AG04450 (cell line): ENCODE measurements at regions not wholly inside any gene's neighbourhood (a gene's known extent, or its start where the extent isn't known, plus 50 kb on each side); places are given as distances from the start of the nearest gene placed in this dataset.

Experiments used
- CTCF ChIA-PET: fragments of 300-600, 350-600 bp; formaldehyde crosslinking; extraction: SDS; loops from one replicate; lab custom pipeline; 2022; ENCODE audit warnings: antibody characterized with exemption, inconsistent platforms; lab: Charles Lee
- POLR2A ChIA-PET: fragments of 350-600 bp; formaldehyde crosslinking; extraction: SDS; loops from one replicate; lab custom pipeline; 2021; ENCODE audit warnings: antibody characterized with exemption, inconsistent platforms; lab: Yijun Ruan, JAX
- DNase-seq: peaks from one replicate; pipeline ENCODE4 v3.0.0-alpha.2; 2011; ENCODE audit warnings: low read depth, low spot score
- H3K27ac ChIP-seq: one replicate; pipeline ENCODE4 v1.5.1; 2012; ENCODE audit warnings: low read depth, low read length, control low read depth
- H3K27me3 ChIP-seq: one replicate; pipeline ENCODE4 v1.6.0; 2012; ENCODE audit warnings: low read length; ENCODE audit not compliant: control insufficient read depth, insufficient read depth
- H3K4me3 ChIP-seq: 2 replicates; pipeline ENCODE4 v1.5.1; 2011; ENCODE audit warnings: mild to moderate bottlenecking, low read depth, low read length, control low read depth
- H3K9me3 ChIP-seq: 2 replicates; pipeline ENCODE4 v1.5.1; 2012; ENCODE audit warnings: low read length; ENCODE audit not compliant: control insufficient read depth, insufficient read depth
- TF ChIP-seq, protein P1 (sequence below): IDR thresholded peaks from 2 replicates; pipeline ENCODE4 v1.5.1; 2011; ENCODE audit warnings: low read depth, low read length, control low read depth, inconsistent platforms

DNA sequence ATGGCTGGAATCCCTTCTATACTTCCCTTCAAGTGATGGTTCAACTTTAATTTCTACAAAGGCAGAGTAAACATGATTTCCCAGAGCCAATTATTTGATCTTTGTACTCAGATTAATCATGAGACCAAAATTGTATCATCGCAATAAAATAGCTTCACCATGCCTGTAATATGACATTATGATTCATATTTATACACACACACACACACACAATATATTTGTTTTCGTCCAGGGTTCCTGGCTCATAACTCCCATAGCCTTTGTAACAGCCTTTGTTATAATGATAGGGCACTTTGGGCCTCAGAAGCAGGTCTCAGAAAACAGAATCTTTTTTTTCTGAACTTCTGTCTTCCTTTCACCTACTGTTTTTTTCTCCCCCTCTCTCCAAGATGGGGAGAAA lies 270.6 kb downstream of the ADGRA3 start:
- POLR2A ChIA-PET = no interaction called here
- Histone ChIP-seq H3K27ac (no peak overlapping the region), H3K4me3 (no peak overlapping the region), H3K9me3 (no peaks in the 10 kb centered on the region), H3K27me3 (no peaks in the 10 kb centered on the region)
- CTCF ChIA-PET = no interaction called here
- no peak for DNase-seq
- TF ChIP-seq, protein P1, sequence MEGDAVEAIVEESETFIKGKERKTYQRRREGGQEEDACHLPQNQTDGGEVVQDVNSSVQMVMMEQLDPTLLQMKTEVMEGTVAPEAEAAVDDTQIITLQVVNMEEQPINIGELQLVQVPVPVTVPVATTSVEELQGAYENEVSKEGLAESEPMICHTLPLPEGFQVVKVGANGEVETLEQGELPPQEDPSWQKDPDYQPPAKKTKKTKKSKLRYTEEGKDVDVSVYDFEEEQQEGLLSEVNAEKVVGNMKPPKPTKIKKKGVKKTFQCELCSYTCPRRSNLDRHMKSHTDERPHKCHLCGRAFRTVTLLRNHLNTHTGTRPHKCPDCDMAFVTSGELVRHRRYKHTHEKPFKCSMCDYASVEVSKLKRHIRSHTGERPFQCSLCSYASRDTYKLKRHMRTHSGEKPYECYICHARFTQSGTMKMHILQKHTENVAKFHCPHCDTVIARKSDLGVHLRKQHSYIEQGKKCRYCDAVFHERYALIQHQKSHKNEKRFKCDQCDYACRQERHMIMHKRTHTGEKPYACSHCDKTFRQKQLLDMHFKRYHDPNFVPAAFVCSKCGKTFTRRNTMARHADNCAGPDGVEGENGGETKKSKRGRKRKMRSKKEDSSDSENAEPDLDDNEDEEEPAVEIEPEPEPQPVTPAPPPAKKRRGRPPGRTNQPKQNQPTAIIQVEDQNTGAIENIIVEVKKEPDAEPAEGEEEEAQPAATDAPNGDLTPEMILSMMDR = no peak

DNA sequence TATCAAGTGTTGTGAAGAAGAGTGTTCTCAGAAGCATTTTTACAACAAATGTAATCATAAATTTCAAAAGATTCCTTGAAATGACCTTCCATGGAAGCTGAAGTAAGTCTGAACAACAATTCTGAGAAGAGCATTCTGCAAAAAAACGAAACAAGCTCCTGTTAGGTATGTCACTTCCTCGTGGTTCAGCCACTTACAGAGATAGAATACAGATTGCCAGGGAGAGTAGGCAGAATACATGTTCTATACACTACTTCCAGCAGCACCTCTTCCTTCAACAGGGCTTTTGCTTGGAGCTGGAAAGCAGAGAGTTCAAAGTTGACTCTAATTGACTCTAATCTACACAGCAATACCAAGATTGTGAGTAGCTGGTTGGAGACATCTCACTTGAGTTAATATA lies 274.5 kb downstream of the ADGRA3 start:
- no peak for DNase-seq
- ChIA-PET CTCF (no interaction called here), POLR2A (no interaction called here)
- Histone ChIP-seq H3K27ac (no peak overlapping the region), H3K27me3 (no peaks in the 10 kb centered on the region), H3K9me3 (no peaks in the 10 kb centered on the region), H3K4me3 (no peak overlapping the region)
- TF ChIP-seq, protein P1 = no peak

DNA sequence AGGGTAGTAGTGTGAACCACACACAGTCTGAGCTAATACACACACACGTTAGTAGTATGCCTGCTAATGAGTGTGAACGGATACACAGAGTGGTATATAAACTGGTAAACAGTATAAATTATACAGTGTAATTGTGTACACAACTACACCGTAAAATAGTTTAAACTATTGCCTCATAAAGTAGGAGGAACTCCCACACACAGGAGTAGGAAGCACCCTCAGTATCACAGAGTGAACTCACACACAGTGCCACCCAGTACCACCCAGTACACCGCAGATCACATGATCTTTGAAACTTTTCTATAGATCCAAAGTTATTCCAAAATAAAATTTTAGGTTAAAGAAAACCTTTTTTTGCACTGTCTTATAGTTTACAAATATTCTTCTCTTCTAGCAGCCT lies 275.1 kb downstream of the ADGRA3 start:
- TF ChIP-seq, protein P1 = no peak
- ChIA-PET CTCF (no interaction called here), POLR2A (no interaction called here)
- H3K9me3 ChIP-seq = no peaks in the 10 kb centered on the region
- no peak for DNase-seq
- H3K27ac ChIP-seq = no peak overlapping the region
- no peak overlapping the region for H3K4me3 ChIP-seq
- H3K27me3 ChIP-seq = no peaks in the 10 kb centered on the region

DNA sequence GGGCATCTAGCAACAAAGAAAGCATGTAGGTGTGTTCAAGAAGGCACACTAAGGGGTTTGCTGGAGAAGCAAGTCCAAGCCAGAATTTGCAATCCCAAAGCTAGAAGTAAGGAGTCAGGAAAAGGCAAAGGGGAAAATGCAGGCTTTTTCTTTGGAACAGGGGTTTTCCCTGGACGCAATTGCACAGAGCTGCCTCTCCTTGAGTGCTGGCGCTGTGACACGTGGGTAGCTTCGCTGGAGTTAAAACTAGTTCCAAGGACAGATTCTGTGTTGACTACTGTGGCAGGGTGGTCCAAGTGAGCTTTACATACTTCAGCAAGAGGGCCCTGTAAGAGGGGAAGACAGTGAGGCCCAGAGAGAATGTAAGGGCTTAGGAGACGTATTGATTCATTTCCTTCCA lies 277.1 kb downstream of the ADGRA3 start:
- H3K27ac ChIP-seq = no peak overlapping the region
- H3K4me3 ChIP-seq = no peak overlapping the region
- DNase-seq = no peak
- H3K27me3 ChIP-seq = no peaks in the 10 kb centered on the region
- no peaks in the 10 kb centered on the region for H3K9me3 ChIP-seq
- ChIA-PET POLR2A (no interaction called here), CTCF (interaction anchor here (2.5 kb wide), 1 partner anchor 150 kb away, joined by 17 read pairs; no protein-coding TSS in a partner anchor)
- TF ChIP-seq, protein P1 = no peak; the same call in 1 of the 2 replicates

DNA sequence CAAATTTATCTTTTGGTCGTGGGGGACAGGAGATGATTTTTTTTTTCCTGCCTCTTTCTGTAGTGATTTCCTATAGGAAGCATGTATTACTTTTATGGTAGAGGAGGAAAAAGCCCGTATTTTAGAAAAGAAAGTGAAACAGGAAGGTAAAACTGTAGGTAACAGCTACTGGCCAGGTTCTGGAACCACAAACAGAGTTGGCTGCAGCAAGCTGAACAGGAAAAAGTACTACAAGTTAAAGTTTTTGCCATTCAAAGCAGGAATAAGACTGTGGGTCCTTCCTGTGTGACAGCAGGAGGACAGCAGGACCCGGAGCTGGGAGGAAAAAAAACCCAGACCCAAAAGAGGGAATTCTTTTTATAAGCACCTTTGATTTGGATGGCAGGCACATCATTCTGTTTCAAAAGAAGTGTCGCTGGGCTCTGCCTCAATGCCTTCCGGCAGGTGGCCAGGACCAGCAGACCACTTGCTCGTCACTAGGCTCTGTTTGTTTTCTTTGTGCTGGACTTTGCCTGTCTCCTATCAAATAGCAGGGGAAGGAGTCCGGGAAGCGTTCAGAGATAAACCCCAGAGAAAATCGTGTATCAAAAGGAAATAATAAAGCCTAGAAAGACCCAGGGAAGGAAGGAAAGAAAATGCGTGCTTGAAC lies 277.9 kb downstream of the ADGRA3 start:
- ChIA-PET CTCF (interaction anchor here (2.5 kb wide), 1 partner anchor 151 kb away, joined by 17 read pairs; no protein-coding TSS in a partner anchor), POLR2A (no interaction called here)
- DNase-seq = no peak
- Histone ChIP-seq H3K9me3 (no peaks in the 10 kb centered on the region), H3K27me3 (no peaks in the 10 kb centered on the region), H3K27ac (no peak overlapping the region), H3K4me3 (no peak overlapping the region)
- TF ChIP-seq, protein P1 = no peak
